EH (cell line): ENCODE measurements at regions not wholly inside any gene's neighbourhood (a gene's known extent, or its start where the extent isn't known, plus 50 kb on each side); places are given as distances from the start of the nearest gene placed in this dataset.
A peak's percentile ranks its signal among the peaks of the same experiment; 100 is the strongest.

Source experiments
- DNase-seq: peaks from one replicate; pipeline ENCODE4 v3.0.0-alpha.2; 2015; ENCODE audit warnings: low read depth

DNA sequence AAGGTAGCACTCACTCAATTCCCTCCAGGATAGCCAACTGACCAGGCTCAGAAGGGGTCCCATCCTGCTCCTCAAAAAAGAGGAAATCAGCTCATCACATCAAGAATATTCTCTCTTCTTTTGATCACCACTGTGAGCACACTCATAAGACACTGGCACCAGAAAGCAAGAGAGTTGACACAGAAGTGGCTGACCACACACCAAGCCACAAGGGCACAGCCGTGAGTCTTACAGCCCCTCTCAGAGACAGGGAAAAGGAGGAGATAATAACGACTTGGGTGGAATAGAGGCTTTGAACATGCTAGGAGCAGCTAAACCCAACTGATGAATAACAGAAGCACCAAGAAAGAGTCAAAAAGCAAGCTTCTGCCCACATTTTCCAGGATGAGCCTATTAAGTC is 249.1 kb upstream of the PREP start:
- no peak for DNase-seq

DNA sequence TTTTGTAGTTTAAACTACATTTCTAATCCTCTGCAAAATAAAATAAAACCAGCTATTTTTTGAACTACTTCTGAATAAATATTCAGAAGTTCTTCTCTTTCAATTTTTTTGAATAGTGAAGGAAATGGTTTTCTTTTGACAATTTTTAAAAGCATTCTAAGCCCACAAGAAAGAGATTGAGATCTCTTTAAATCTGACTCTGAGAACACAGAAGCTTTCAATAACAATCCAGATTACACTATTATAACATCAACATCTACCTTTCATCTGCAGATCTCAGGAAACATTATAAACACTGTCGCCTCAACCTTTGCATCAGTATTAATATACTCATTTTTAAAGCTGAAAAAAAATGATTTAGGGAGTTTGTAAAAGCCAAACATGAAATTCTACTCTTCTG is 247.5 kb upstream of the PREP start:
- DNase-seq: no peak

DNA sequence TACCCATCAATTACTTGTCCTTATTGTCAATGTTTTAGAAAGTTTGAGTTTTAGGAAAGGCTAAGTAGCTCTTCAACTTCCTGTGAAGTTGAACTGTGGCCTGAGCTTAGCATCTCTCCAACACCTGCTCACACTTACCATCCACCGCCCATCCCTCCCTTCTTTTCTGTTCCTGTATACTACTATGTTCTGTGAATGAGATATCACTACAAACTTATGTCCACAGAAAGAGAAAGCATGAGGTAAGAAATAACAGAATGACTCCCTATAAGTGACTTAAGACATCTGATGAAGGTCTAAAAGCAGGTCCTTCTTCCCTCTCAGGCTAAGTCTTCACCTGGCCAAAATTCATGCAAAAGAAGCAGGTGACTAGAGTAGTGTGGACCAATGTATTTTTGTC is 246.3 kb upstream of the PREP start:
- DNase-seq: no peak

DNA sequence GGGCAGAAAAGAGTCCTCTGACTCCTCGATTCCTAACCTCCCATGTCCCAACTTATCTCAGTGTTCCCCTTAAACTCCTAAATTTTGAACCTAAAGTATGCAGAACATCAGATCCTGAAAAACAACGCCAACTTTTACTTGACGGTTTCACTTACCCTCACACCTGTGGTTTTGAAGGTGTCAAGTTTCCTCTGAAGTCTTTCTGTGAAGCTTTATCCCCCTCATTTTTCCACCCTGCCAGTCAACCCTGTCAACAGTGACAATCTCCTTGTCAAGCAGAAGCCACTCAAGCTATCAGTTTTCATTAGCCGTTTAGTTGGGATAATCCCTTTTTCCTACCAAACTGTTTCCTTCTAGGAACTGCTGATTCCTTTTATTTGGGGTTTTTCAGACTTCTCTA is 245.4 kb upstream of the PREP start:
- no peak for DNase-seq

DNA sequence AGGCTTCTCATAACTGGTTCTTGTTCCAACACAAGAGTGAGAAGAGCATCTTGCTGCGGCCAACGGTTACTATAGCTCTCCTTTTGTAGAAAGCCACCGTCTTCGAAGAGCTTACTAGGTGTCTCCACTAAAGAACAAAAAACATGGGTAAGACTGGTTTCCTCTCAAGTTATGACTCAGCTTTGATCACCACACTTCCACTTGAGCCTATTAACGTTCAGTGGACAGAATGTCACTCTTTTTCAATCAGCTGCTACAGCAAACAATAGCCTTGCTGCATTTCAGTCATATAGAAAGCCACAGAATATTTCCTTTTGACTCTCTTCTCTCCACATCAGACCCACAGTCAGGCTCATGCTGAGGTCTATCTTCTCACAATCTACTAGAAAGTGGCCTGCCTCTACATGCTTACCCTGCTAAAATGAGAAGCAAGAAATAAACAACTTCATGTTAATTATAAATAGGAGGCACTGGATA is 243.5 kb upstream of the PREP start:
- DNase-seq: peak; percentile 15

DNA sequence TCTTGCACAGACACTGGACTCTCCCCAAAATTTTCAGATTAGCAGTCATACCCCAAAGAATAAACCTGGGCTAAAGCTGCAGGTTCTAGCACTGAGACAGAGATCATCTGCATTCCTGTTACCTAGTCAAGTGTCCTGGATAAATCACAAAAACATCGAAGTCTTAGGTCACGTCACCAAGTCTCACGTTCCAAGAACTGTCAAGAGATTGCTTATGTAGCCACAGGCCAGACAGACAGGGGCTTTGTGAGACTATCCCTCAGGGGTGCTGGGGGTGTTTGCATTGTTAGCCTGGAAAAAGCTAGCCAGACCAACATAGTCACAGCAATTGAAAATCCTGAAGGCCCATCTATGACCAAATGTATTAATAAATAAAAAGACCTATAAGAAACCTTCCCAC is 243.1 kb upstream of the PREP start:
- no peak for DNase-seq

DNA sequence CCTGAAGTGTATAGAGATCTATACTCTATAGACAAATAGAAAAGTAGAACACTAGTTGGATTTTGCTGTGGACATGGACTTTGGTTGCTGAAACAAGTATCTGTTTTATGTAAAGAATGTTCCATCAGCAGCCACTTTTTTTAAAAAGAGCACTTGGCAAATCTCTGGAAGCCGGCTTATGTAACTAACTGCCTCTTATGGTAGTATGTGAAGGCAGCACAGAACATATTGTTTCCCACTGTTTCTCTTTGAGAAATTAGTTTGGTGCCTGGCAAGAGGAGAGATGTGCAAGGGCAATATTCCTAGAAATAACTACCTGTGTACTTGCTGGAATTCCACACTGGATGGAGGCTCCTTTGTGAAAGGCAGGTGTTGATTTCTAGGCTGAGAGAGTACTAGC is 242.3 kb upstream of the PREP start:
- peak; percentile 26 for DNase-seq

DNA sequence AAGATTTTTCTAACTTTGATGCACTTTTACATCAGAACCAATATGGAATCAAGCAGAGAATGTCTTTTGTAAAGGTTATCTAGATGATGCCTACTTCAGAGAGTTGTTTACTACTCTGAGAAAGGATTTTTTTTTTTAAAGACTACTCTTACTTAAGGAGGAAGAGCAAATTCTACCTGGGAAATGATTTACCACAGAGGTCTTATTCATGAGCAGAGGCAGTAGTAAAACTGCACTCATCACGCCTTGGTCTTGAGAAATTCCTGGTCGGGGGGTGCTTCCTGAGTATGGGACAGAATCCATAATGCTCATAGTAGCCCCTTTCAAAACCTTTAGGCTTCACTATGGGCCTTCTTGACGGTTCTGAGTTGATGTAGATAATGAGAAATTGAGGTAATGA is 241.8 kb upstream of the PREP start:
- no peak for DNase-seq

DNA sequence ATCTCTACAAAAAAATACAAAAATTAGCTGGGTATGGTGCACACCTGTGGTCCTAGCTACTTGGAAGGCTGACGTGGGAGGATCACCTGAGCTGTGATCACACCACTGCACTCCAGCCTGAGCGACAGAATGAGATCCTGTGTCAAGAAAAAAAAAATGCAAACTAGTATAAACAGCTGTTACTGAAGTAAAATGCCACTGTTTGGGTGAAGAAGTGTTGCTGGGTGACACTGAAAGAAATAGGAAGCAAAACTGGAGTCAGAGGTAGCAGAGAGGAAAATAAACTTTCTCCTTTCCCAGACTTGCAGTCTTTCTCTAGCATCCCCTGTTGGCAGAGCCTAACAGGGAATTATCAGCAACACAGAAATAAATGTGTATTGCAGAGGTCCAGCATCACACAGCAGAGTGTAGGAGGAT is 241.2 kb upstream of the PREP start:
- no peak for DNase-seq

DNA sequence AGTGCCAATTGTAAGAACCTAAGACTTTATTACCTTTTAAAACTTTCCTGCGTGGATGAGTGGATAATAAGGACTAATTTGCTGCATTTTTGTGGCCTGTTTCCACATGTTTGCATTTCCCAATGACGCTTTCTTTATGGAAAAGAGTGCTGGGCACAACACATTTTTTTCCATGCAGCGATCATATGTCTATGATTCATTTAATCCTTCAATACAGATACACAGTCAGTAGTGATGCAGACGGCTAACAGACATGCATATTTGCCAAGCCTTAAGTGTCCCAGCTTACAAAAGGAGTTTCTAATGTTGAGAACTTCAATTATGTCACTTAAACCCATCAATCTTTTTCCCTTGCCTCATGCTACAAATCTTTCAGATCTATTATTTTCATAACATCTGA is 239.8 kb upstream of the PREP start:
- DNase-seq: peak; percentile 12

DNA sequence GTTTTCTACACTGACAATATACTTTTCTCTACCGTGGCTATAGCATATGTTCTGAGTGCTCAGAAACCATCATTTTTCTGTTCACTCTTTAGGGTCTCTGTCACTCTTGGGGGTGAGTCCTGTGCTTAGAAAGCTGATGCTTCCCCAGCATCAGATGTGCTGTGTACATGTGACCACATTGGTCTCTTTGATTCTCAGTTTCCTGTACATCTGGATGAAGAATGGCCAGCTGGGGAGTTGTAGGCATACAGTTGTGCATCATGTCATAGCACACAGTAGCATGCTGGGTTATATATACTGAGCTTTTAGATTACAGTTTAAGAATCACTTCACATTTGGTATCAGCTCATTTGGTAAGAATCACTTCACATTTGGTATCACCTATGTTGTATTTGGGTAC is 238.6 kb upstream of the PREP start:
- no peak for DNase-seq

DNA sequence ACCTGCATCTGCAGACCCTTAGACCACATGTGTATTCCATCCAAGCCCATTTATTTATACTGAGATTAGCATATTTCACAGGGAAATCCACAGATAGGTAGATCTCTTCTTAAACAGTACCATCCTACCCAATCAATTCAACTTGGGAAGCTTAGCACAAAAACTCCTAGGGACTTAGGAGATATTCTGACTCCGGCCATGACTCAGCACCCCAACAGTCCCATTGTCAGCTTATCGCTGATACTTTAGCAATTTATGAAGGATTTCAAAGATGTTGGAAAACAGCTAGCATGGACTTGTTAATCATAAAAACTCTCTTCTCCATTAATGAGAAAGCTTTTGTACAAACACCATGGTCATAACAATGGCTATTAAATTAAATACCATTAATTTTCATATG is 236.2 kb upstream of the PREP start:
- DNase-seq: no peak

DNA sequence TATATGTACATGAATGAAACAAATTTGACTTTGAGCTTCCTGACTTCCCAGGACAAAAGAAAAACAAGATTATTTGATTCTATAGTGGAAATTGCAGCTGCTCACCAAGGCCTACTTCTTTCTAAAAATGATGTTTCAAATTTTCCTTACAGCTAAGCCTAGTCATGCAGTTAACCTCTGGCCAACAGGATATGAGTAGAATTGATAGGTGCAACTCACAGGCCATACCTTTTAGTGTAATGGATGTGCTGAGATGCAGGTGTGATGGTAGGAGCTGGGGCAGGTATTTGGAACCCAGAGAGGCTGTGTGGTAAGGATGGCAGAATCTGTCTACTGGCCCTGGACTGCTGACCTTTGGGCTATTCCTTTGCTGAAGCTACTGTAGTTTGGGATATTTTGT is 230.9 kb upstream of the PREP start:
- DNase-seq: no peak

DNA sequence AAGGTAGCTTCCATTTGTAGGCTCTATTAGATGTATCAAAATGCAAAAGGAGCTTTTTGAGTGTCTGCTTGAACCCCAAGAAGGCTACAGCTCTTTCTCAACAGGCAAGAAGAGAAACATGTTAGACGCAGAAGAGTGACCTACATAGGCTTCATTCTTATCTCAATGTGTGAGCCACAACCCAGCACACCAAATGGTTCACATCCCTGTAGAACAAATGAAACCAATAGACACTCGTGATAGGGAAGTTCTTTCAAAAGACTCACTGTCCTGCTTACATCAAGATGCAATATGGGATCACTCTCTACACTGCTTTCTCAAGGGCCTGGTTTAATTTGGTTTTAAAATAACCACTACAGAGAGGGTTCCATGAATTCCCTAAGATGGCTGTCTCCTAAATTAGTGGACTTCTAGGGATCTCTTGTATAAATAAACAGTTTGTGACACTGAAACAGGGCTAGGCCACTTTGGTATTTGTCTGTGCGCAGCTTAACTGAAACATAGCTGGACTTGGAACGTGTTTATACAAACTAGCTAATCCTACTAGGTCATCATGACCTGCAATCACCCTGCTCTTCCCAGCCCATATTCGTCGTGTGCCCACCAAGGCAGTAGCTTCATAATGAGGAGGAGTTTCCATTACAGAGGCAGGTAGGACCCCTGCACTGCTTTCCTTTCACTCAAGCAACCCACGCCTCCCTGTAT is 225.4 kb upstream of the PREP start:
- peak; percentile 47 for DNase-seq

DNA sequence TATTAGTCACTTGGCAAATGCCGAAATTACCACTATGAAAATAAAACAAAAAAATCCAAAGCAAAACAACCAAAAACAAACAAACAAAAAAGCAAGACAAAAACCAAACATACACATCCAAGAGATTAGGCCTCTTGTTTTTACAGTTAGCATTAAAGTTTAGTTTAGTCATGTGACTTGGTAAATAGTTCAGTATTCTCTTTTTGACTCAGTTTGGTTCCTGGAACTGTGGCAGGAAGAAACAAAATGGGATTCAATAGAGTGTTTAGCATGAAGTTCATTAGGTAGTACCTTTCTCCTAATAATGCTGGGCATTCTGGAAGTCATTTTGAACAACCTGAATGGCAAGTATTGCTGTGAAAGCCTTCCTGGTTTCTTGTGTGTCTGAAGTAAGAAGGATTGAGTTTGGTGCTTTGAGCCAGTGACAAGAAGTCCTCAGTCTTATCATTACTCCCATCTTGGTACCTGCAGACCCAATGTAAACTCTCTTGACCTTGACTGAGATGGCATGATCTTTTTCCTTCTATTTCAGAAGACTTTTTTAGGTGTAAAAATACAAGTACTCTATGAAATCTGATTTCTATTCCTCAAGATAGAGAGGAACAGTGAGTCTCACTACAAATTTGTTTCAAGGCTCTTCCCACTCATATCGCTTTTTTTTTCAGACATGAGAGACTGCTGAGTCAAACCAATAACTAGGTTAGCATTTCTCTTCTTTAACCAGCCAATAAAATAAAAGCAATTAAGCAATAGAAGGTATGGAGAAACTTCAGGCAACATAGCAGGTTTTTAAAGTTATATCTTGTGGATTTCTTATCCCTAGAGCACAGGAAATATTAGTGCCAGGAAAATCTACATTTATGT is 223.6 kb upstream of the PREP start:
- DNase-seq: no peak

DNA sequence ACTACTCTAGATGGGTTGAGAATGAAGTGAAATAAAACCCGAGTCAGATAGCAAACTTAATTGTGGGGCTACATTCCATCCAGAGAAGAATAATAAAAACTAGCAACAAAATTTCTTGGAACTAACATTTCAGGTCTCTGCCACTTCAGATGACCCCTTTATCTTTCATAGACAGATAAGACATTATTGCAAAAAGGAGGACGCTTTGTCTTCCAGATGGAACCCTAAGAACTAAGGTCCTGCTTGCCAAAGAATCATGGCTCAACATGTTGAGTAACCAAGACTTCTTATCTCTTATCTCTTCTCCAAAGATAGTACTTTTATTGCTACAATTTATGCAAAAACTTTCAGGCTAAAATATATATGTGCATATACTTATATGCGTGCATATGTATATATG is 221.1 kb upstream of the PREP start:
- no peak for DNase-seq

DNA sequence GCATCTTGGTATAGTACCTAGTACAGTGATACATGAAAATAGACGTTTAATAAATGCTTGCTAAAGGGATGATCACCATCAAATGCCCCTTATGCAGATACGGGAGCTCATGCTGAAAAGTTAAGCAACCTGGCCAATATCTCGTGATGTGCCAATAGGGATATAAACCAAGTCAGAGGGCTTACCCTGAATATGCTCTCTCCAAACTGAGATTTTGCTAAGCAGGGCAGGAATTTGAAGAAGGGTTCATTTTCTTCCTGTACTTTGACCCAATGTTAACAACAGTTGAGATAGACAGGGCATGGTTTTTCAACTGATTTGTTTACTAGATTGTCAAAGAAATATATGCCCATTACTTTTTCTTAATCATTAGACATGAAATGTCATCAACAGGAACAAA is 219.3 kb upstream of the PREP start:
- no peak for DNase-seq

DNA sequence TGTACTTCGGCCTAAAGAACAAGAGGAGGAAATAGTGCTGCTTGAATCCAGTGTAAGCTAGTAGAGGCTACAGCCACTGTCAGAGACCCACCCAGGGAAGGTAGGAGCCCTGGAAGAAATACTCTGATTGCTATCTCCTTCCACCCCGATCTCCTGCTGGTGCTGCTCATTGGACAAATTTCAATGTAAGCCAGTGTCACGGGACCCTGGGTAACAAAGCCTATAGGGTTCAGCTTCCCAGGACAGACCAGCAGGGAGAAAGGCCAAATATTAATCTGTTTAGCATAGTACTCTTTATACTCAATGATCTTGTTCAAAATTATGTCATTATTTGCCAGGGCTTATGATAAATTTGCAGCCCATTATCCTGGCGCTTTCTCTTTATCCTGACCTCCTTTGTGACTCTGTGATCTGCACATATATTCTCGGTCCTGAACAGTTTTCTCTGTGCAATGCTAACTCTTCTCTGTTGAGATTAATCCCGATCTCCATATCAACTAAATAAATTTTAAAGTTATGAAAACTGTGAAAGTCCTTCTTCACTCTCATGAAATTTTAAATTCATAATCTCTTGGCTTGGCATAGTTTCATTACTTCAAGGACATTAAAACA is 218.8 kb upstream of the PREP start:
- no peak for DNase-seq

DNA sequence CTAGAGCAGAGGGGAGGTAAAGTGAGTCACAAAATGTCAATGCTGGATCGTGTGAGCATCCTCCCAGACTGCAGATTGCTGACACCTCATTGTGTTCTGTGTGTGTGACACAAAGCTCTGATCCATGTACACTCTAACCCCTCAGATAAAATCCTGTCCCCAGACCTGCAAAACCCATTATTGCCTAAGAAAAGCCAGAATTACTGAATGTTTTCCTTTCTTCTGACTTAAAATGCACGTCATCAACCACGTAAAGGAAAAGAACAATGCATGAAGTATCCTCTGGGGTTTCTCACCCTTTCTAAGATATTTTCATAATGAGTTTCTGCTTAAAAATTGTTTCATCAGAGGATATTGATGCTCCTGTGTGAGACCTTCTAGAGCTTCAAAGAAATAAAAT is 218.0 kb upstream of the PREP start:
- peak; percentile 50 for DNase-seq

DNA sequence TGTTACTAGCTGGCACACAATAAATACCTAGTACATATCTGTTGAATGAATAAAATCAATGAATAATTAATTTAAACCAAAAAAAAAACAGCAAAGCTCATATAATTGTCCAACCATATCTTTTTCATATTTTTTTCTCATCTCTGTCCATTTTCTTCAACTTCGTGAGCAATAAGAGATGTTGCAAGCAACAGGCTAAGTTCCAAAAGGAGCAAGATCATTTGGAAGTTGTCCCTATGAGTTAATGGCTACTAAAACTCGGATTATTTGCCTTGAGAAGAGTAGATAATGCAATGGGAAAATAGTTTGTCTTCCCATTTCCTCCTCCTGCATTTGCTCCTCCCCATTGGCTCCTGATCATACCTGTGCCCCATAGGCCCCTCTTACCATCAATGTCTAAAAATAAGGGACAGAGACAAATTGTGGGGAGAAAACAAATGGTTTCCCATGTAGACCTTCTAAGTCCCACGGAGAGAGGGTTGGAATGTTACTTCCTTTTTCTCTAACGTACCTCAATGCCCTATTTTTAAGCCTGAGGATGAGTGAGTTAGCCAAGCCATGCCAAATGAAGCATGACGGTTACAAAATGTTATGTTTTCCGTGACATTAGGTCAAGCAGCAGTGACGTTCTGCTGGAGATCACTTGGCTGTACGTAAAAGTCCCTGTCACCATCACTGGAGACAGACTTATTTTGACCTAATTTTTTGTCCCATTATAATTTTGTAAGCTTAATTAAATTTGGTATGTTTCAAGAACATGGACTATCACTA is 217.3 kb upstream of the PREP start:
- DNase-seq: no peak

DNA sequence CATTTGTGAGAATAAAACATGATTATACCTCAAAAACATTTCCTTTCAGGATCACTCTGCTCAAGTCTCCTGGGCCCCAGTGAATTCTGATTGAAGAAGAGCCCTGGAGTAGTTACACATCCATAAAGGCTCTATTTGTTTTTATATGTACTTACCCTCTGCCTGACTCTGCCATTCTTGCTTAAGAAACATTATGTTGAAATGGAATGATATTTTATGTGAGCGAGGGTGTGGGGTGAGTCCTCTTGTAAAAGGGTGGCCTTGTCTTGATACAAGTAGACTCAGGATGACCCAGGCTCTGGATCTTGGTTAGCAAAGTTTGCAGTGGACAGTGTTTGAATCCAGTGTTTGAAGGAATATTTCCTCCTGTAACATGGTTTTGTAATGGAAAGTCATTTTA is 215.4 kb upstream of the PREP start:
- DNase-seq: peak; percentile 48

DNA sequence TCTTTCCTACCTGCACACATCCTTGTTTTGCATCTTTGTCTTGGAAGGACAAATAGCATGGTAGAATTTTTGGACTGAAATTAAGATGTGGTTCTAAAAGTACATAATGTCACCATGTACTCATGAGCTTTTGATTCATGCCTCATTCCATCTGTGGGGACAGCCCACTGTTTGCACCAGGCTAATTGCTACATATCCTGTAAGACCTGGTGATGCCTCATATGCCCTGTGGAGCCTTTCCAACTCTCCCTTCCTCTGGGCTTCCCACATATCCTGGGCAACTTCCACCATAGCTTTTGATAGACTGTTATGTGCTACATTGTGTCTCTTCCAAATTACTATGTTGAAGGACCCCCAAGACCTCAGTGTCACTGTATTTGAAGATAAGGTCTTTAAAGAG is 213.6 kb upstream of the PREP start:
- peak; percentile 45 for DNase-seq
